ENCODE measurements at regions not wholly inside any gene's neighbourhood (a gene's known extent, or its start where the extent isn't known, plus 50 kb on each side); places are given as distances from the start of the nearest gene placed in this dataset.

DNA sequence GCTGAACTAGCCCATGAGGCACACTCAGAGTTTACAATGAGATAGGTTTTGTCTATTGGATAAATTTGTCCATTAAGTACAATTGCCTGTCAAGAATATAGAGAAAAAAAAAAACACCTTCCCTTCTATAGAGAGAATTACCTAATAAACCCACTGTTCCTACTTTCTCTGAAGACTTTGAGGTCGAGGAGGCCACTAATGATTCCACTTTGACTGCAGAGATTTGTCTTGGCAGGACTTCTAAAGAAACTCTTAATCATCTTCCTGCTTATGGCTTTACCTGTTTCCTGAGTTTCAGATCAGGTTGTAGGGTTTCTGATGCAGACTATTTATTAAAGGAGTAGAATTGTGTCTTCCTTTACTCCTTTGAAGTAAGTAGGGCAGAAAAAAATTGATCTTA is 342.4 kb upstream of the KCNMB2 start:
- no peak for TF ChIP-seq JDP2 (CRISPR knock-in tag; IDR thresholded peaks at IDR 0.05; ENCODE audit: borderline replicate concordance)
- TF ChIP-seq MIER3 (CRISPR knock-in tag; IDR thresholded peaks at IDR 0.05; ENCODE audit: borderline replicate concordance): no peak
- TF ChIP-seq CHD4 (IDR thresholded peaks at IDR 0.05; ENCODE audit: borderline replicate concordance, low read length): no peak
- no peak for TF ChIP-seq MYNN (CRISPR knock-in tag; IDR thresholded peaks at IDR 0.05; ENCODE audit: low read depth)
- TF ChIP-seq, protein P1, sequence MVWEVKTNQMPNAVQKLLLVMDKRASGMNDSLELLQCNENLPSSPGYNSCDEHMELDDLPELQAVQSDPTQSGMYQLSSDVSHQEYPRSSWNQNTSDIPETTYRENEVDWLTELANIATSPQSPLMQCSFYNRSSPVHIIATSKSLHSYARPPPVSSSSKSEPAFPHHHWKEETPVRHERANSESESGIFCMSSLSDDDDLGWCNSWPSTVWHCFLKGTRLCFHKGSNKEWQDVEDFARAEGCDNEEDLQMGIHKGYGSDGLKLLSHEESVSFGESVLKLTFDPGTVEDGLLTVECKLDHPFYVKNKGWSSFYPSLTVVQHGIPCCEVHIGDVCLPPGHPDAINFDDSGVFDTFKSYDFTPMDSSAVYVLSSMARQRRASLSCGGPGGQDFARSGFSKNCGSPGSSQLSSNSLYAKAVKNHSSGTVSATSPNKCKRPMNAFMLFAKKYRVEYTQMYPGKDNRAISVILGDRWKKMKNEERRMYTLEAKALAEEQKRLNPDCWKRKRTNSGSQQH (CRISPR knock-in tag; IDR thresholded peaks at IDR 0.05; ENCODE audit: low read depth): no peak
- TF ChIP-seq EHMT2 (IDR thresholded peaks at IDR 0.05; ENCODE audit: borderline replicate concordance, low read depth, low read length): no peak
- TF ChIP-seq, protein P2, sequence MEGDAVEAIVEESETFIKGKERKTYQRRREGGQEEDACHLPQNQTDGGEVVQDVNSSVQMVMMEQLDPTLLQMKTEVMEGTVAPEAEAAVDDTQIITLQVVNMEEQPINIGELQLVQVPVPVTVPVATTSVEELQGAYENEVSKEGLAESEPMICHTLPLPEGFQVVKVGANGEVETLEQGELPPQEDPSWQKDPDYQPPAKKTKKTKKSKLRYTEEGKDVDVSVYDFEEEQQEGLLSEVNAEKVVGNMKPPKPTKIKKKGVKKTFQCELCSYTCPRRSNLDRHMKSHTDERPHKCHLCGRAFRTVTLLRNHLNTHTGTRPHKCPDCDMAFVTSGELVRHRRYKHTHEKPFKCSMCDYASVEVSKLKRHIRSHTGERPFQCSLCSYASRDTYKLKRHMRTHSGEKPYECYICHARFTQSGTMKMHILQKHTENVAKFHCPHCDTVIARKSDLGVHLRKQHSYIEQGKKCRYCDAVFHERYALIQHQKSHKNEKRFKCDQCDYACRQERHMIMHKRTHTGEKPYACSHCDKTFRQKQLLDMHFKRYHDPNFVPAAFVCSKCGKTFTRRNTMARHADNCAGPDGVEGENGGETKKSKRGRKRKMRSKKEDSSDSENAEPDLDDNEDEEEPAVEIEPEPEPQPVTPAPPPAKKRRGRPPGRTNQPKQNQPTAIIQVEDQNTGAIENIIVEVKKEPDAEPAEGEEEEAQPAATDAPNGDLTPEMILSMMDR (CRISPR knock-in tag; IDR thresholded peaks at IDR 0.05): no peak
- no peak for TF ChIP-seq KDM1A (CRISPR knock-in tag; IDR thresholded peaks at IDR 0.05)
- TF ChIP-seq, protein P3, sequence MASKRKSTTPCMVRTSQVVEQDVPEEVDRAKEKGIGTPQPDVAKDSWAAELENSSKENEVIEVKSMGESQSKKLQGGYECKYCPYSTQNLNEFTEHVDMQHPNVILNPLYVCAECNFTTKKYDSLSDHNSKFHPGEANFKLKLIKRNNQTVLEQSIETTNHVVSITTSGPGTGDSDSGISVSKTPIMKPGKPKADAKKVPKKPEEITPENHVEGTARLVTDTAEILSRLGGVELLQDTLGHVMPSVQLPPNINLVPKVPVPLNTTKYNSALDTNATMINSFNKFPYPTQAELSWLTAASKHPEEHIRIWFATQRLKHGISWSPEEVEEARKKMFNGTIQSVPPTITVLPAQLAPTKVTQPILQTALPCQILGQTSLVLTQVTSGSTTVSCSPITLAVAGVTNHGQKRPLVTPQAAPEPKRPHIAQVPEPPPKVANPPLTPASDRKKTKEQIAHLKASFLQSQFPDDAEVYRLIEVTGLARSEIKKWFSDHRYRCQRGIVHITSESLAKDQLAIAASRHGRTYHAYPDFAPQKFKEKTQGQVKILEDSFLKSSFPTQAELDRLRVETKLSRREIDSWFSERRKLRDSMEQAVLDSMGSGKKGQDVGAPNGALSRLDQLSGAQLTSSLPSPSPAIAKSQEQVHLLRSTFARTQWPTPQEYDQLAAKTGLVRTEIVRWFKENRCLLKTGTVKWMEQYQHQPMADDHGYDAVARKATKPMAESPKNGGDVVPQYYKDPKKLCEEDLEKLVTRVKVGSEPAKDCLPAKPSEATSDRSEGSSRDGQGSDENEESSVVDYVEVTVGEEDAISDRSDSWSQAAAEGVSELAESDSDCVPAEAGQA (IDR thresholded peaks at IDR 0.05; ENCODE audit: low read depth): no peak
- TF ChIP-seq, protein P3 (CRISPR knock-in tag; IDR thresholded peaks at IDR 0.05; ENCODE audit: borderline replicate concordance): no peak
